Suppressor macrophage (primary cell): ENCODE measurements at regions not wholly inside any gene's neighbourhood (a gene's known extent, or its start where the extent isn't known, plus 50 kb on each side); places are given as distances from the start of the nearest gene placed in this dataset.

Experiments used
- DNase-seq, 4 experiments: peaks; one replicate each; pipeline ENCODE4 v3.0.0-alpha.2; 2020 to 2022

- DNase-seq = peak; percentile 2 to 49 (median 24)
These were observed 579.4 kb upstream of the MIR17HG start for GRCh38 chr13:90768116-90768515.

DNA sequence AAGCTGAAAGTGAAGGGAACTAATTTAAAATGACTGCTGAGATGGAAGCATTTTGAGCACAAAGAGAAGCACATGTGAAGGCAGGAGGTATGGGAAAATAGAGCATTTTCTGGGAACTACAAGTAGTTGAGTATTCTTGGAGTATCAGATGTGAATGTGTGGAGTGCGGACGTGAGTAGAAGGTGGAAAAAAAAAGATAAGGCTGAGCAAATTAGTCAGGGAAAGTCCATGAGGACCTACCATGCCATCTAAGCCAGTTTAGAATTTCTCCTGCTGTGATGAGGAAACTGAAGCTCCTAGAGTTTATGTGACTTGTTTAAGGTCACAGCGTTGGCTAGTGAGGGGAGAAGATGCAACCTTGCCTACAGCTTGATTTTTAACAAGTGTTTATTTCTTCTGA, 578.1 kb upstream of the MIR17HG start:
- DNase-seq = no peak

DNA sequence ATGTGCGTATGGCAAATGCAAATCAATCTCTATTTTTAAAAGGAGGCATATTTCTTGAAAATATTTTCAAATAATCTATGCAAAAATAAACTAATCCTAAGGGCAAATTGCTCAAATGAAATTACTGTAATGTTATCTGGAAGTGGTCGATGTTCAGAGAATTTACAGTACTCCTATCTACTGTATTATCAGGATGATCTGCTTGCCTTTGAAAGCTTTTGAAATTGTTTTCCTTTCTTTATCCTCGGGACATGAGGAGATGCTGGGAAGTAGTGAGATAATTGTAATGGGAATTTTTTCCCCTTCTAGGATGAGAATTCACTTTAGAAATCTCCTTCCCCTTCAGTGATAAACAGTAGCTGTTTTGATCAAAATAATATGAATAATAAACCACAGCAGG, 577.2 kb upstream of the MIR17HG start:
- DNase-seq = no peak

DNA sequence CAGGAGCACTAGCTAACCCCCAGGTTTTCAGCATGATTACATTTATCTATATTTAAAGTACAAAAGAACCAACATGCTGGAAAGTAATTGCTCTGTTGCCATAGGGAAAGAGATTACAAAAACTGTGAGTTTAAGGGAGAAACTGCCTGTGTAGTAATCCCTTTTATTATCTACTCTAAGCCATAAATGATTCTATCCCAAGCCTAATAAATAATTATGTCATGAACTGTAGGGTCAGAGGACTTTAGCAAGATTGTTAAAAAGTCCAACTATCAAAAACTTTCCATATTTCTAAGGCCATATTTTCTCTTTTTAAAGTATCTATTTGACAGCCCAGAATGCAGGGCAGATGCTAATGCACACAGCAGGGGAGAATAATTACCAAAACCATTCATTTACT, 573.8 kb upstream of the MIR17HG start:
- no peak for DNase-seq

GRCh38 chr13:90776051-90776748, 571.3 kb upstream of the MIR17HG start:
- no peak for DNase-seq

DNA sequence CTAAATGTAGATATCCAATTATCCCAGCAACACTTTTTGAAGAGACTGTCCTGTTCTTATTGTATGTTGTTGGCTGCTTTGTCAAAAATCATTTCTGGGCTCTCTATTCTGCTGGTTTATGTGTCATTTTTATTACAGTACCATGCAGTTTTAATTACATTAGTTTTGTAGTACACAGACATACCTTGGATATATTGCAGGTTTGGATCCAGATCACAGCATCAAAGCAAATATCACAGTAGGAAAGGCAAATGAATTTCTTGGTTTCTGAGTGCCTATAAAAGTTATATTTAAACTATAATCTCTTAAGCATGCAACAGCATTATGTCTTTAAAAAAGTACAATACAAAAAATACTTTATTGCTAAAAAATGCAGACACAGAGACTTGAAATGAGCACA, 564.2 kb upstream of the MIR17HG start:
- no peak for DNase-seq

- no peak for DNase-seq
These were observed 560.5 kb upstream of the MIR17HG start for GRCh38 chr13:90787007-90787406.

- DNase-seq = no peak
These were observed 555.2 kb upstream of the MIR17HG start for GRCh38 chr13:90792335-90792734.

- no peak for DNase-seq
These were observed 554.1 kb upstream of the MIR17HG start for GRCh38 chr13:90793261-90793820.

GRCh38 chr13:90796474-90796873, 551.0 kb upstream of the MIR17HG start:
- DNase-seq = no peak

DNA sequence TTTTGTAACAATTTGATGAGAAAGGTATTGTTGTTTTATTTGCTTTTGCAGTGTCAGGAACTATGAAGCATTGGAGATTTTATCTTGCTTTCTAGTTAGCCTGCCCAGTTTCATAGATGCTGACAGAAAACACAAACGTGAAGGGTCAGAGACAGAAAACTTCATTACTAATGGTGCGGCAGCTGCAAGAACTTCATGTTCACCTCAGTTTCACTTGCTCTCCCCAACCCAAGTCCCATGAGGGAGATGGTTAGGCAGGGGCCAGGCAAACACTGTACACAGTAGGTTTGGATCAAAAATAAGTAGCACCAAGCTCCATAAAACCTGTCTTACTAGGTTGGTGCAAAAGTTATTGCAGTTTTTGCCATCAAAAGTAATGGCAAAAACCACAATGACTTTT, 550.2 kb upstream of the MIR17HG start:
- no peak for DNase-seq

- DNase-seq = peak; percentile 9 to 68 (median 36)
These were observed 549.1 kb upstream of the MIR17HG start for GRCh38 chr13:90798381-90798780.

DNA sequence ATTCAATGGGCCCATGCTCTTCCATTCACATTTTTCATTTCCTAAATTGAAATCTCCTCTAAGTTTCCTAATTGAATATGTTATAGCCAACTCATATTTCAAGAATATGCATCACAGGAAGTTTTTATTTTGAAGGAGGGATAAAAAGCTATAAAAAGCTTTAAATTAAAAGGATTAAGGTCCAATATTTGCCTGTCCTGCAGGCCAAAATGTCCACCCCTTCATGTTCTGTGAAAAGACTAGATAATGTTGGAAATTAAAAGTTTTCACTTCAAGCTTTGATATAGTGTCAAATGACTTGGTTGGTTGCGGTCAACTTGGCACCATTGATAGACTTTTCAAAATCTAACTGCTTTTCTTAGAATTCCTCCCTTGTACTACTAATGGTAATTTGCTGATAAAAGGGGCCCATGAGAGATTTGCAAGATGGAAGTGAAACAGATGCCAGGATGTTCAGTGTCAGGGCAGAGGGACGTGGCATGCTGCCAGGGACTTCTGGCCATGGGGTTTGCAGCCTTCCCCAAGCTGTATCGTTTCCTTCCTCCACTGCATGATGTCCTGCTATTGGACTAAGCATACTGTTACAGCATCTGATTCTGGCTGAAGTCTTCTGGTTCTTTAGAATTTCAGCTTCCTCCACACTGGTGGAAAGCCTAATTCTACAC, 547.3 kb upstream of the MIR17HG start:
- DNase-seq = peak; percentile 88 to 96 (median 91)

GRCh38 chr13:90801621-90802020, 545.9 kb upstream of the MIR17HG start:
- no peak for DNase-seq

GRCh38 chr13:90803210-90803609, 544.3 kb upstream of the MIR17HG start:
- DNase-seq = no peak

DNA sequence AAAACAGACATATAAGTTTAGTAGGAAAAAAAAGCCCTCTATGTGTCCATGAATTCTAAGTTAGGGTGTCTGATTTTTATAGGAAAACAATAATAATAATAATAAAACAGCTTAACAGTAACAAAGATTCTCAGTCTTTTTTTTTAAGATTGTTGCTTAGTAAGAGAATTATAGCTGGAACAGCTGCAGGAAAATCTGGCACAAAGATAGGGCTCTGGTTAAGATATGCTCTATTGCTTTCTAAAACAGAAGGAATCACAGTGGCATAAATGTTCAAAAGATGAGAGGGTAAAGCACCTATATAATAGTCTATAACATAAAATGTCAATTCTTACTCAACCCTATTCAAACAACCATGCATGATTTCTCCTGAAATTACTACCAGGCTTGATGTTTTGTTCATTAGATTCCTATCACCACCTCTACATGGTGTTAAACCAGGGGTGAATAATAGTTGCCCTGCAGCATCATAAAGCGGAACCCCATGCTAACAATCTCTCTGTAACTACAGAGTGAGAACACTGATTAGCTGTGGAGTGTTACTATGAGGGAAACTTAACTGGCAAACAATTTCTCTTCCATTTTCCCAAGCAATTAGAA, 541.4 kb upstream of the MIR17HG start:
- DNase-seq = no peak

- DNase-seq = no peak
These were observed 540.6 kb upstream of the MIR17HG start for GRCh38 chr13:90806892-90807291.

- no peak for DNase-seq
These were observed 538.6 kb upstream of the MIR17HG start for GRCh38 chr13:90808838-90809237.

DNA sequence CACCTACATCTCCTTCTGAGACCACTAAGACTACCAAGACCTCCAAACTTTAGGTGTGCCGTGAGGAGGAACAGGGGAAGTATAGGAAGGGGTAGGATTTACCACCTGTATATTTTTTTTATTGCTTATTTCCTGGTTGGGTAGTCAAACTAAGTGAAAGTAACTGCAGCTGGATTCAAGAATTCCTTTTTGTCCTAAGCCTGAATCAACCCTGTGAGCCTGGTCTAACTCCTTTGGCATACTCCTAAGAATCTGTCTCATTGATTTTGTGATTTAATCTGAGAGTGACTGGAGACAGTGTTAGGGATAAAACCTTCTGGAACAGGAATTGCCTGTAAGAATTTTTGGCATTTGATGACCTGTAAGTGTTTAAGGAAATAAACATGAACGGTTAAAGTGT, 523.5 kb upstream of the MIR17HG start:
- no peak for DNase-seq

DNA sequence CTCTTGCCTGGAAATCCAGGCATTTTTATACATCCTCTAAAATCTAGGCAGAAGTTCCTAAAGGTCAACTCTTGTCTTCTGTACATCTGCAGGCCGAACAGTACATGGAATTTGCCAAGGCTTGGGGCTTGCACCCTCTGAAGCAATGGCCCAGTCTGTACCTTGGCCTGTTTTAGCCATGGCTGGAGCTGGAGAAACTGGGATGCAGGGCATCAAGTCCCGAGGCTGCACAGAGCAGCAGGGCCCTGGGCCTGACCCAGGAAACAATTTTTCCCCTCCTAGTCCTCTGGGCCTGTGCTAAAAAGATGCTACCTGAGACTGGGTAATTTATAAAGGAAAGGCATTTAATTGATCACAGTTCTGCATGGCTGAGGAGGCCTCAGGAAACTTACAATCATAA, 520.8 kb upstream of the MIR17HG start:
- no peak for DNase-seq

GRCh38 chr13:90830782-90831181, 516.7 kb upstream of the MIR17HG start:
- DNase-seq = no peak

DNA sequence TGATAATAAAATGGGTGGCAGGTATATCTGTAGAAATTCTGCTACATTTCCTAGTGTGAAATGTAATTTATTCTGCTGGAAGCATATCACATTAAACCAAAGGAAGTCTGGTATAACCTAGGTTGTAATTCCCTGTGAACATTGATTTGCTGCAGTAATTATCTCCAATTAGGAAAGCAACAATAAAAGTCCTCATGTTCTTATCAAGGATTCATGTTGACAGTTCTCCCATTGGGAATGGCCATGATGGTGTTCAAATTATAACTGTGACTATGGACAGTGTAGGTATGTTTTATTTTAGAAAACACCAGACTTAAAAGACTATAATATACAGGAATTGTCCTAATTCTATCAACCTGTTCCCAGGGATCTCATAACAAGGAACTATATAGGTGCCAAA, 513.5 kb upstream of the MIR17HG start:
- no peak for DNase-seq

- no peak for DNase-seq
These were observed 512.8 kb upstream of the MIR17HG start for GRCh38 chr13:90834700-90835099.

- no peak for DNase-seq
These were observed 511.7 kb upstream of the MIR17HG start for GRCh38 chr13:90835826-90836225.
